ENCODE measurements at regions not wholly inside any gene's neighbourhood (a gene's known extent, or its start where the extent isn't known, plus 50 kb on each side); places are given as distances from the start of the nearest gene placed in this dataset.

DNA sequence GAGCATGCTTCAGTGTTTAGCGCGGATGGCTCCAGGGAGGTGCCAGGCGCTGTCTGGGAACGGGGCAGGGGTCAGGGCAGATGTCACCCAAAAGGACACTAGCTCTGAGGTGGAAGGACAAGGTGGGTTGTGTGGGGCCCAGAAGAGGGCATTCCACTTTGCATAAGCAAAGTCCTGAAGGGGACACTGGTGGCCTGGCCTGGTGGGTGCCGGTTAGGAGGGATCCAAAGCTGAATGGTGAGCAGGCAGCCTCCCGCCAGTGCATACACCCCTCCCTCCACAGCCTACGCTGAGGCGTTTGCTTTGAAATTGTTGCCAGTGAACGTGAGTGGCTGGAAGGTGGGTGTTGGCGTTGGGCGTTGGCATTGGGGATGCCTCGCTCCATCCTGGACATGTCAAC lies 192.1 kb downstream of the BMP7 start:
- no peak overlapping the region for H3K9ac ChIP-seq (ENCODE audit: low read length)
- no peak overlapping the region for H3K27ac ChIP-seq (ENCODE audit: low read length)
- peaks cover 4% of the 10 kb centered on the region for H3F3A ChIP-seq (ENCODE audit: insufficient read depth, low read length, poor library complexity, severe bottlenecking)
- H3K27me3 ChIP-seq (ENCODE audit: insufficient read depth, low read depth, low read length) = peaks cover 14% of the 10 kb centered on the region
- no peak overlapping the region for H3K4me3 ChIP-seq (ENCODE audit: low read length)
- no peak overlapping the region for H3K4me2 ChIP-seq (ENCODE audit: low read length)
- H4K20me1 ChIP-seq (ENCODE audit: insufficient read depth) = no peaks in the 10 kb centered on the region
- no peak overlapping the region for H2AFZ ChIP-seq (ENCODE audit: low read depth, low read length)
- H3K9me3 ChIP-seq (ENCODE audit: low read length) = peaks cover 3% of the 10 kb centered on the region
- TF ChIP-seq POLR2AphosphoS5 (IDR thresholded peaks at IDR 0.05) = no peak
- no peak for TF ChIP-seq TAF1 (IDR thresholded peaks at IDR 0.05; ENCODE audit: low read depth)
- no peak for TF ChIP-seq SMC3 (conservative IDR thresholded peaks at IDR 0.05; ENCODE audit: poor library complexity)
- no peak for TF ChIP-seq REST (IDR thresholded peaks at IDR 0.05; ENCODE audit: borderline replicate concordance)
- TF ChIP-seq EZH2 (IDR thresholded peaks at IDR 0.05; ENCODE audit: borderline replicate concordance, insufficient read depth, low read length, poor library complexity, severe bottlenecking) = no peak
- TF ChIP-seq MXI1 (conservative IDR thresholded peaks at IDR 0.05; ENCODE audit: poor library complexity, severe bottlenecking) = no peak
- TF ChIP-seq RAD21 (conservative IDR thresholded peaks at IDR 0.05) = no peak
- TF ChIP-seq, protein P1, sequence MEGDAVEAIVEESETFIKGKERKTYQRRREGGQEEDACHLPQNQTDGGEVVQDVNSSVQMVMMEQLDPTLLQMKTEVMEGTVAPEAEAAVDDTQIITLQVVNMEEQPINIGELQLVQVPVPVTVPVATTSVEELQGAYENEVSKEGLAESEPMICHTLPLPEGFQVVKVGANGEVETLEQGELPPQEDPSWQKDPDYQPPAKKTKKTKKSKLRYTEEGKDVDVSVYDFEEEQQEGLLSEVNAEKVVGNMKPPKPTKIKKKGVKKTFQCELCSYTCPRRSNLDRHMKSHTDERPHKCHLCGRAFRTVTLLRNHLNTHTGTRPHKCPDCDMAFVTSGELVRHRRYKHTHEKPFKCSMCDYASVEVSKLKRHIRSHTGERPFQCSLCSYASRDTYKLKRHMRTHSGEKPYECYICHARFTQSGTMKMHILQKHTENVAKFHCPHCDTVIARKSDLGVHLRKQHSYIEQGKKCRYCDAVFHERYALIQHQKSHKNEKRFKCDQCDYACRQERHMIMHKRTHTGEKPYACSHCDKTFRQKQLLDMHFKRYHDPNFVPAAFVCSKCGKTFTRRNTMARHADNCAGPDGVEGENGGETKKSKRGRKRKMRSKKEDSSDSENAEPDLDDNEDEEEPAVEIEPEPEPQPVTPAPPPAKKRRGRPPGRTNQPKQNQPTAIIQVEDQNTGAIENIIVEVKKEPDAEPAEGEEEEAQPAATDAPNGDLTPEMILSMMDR (IDR thresholded peaks at IDR 0.05; ENCODE audit: poor library complexity, severe bottlenecking) = no peak
- no peak for TF ChIP-seq EP300 (conservative IDR thresholded peaks at IDR 0.05; ENCODE audit: poor library complexity, severe bottlenecking)
- H3K36me3 ChIP-seq (ENCODE audit: insufficient read depth, low read length) = no peaks in the 10 kb centered on the region
- no peaks in the 10 kb centered on the region for H3K9me2 ChIP-seq (ENCODE audit: insufficient read depth, low read length)
- H3K79me2 ChIP-seq (replicated peaks; ENCODE audit: insufficient read depth, low read length) = no peaks in the 10 kb centered on the region

DNA sequence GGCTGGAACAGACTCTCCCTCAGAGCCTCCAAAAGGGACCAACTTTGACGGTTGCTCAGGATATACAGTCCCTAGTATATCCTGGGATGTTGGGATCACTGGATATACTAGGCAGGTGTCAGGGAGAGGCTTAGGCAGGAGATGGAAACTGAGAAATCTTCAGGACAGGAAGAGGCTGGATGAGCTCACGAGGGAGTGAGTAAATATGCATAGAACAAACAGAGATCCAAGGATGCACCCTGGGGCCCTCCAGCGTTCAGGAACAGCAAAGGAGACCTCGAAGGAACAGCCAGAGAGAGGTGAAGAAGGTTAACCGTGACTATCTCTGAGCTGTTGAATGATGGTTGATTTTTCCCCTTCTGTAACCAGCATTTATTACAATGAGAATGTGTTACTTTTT lies 191.3 kb downstream of the BMP7 start:
- Histone ChIP-seq H3K27me3 (ENCODE audit: insufficient read depth, low read depth, low read length) (peaks cover 8% of the 10 kb centered on the region), H4K20me1 (ENCODE audit: insufficient read depth) (no peaks in the 10 kb centered on the region), H3K27ac (ENCODE audit: low read length) (no peak overlapping the region), H3K9me3 (ENCODE audit: low read length) (peaks cover 3% of the 10 kb centered on the region), H3K36me3 (ENCODE audit: insufficient read depth, low read length) (no peaks in the 10 kb centered on the region), H3K79me2 (replicated peaks; ENCODE audit: insufficient read depth, low read length) (no peaks in the 10 kb centered on the region), H3K9me2 (ENCODE audit: insufficient read depth, low read length) (no peaks in the 10 kb centered on the region), H3F3A (ENCODE audit: insufficient read depth, low read length, poor library complexity, severe bottlenecking) (peaks cover 4% of the 10 kb centered on the region), H3K9ac (ENCODE audit: low read length) (no peak overlapping the region), H3K4me2 (ENCODE audit: low read length) (no peak overlapping the region), H3K4me3 (ENCODE audit: low read length) (no peak overlapping the region), H2AFZ (ENCODE audit: low read depth, low read length) (no peak overlapping the region)
- TF ChIP-seq EP300 (conservative IDR thresholded peaks at IDR 0.05; ENCODE audit: poor library complexity, severe bottlenecking) = no peak

DNA sequence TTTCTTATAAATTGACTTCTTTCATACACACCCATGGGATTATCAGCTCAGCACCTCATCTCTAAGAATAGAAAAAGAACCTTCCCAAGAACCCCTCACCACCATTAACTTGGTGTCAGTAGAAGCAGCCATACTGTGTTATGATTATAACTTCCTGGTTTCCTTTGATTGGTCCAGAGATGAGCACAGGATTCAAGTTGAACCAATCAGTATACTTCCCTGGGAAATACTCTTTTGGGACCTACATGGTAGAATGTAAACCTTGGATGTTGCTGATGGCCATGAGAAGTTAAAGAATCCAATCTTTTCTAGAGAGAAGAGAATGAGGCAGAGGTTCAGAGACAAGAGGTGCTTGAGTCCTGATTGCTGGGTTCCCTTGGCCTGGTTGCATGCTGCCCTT lies 190.8 kb downstream of the BMP7 start:
- H3K27ac ChIP-seq (ENCODE audit: low read length) = no peak overlapping the region
- no peak overlapping the region for H3K9ac ChIP-seq (ENCODE audit: low read length)
- TF ChIP-seq SMC3 (conservative IDR thresholded peaks at IDR 0.05; ENCODE audit: poor library complexity) = no peak
- TF ChIP-seq TAF1 (IDR thresholded peaks at IDR 0.05; ENCODE audit: low read depth) = no peak
- no peak overlapping the region for H2AFZ ChIP-seq (ENCODE audit: low read depth, low read length)
- peaks cover 5% of the 10 kb centered on the region for H3K27me3 ChIP-seq (ENCODE audit: insufficient read depth, low read depth, low read length)
- no peaks in the 10 kb centered on the region for H4K20me1 ChIP-seq (ENCODE audit: insufficient read depth)
- H3K4me2 ChIP-seq (ENCODE audit: low read length) = no peak overlapping the region
- H3K9me3 ChIP-seq (ENCODE audit: low read length) = peaks cover 3% of the 10 kb centered on the region
- H3K36me3 ChIP-seq (ENCODE audit: insufficient read depth, low read length) = no peaks in the 10 kb centered on the region
- H3F3A ChIP-seq (ENCODE audit: insufficient read depth, low read length, poor library complexity, severe bottlenecking) = peaks cover 3% of the 10 kb centered on the region
- H3K4me3 ChIP-seq (ENCODE audit: low read length) = no peak overlapping the region
- no peaks in the 10 kb centered on the region for H3K79me2 ChIP-seq (replicated peaks; ENCODE audit: insufficient read depth, low read length)
- H3K9me2 ChIP-seq (ENCODE audit: insufficient read depth, low read length) = no peaks in the 10 kb centered on the region
